Ovary (tissue), 3 donors: ENCODE measurements at regions not wholly inside any gene's neighbourhood (a gene's known extent, or its start where the extent isn't known, plus 50 kb on each side); places are given as distances from the start of the nearest gene placed in this dataset.

Experiments used
- POLR2A ChIP-seq: fragments of 450-650 bp; IDR thresholded peaks from one replicate; pipeline ENCODE4 v1.6.1; 2017; ENCODE audit warnings: antibody characterized with exemption, mild to moderate bottlenecking, moderate library complexity
- TF ChIP-seq, protein P1 (sequence below), 3 donors: fragments of 450-650 bp in 2 of 3; fragments of 200-600 bp in 1 of 3; IDR thresholded peaks; one replicate each; pipeline versions ENCODE4 v1.5.1 to v1.8.0; 2016 to 2022; ENCODE audit warnings: antibody characterized with exemption in 3 of 3, mild to moderate bottlenecking in 1 of 3
- donor health status: DM: no; HTN: no; CAD: no.

DNA sequence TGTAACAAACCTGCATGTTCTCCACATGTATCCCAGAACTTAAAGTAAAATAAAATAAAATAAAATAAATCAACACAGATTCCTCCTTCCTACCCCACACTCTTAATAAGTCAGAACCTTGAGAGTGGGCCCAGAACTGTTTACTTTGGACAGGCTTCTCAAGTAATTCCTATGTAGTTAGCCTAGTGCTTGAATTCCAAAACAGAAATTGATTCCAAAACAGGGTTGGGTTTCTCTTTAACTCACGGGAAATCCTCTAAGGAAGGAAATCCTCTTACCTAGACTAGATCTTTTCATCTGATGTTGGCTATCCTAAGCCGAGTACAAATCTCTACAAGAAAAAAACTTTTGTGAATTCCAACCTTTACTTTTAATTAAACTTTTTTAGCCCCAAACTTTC lies 324.7 kb upstream of the C16orf82 start:
- TF ChIP-seq, protein P1, sequence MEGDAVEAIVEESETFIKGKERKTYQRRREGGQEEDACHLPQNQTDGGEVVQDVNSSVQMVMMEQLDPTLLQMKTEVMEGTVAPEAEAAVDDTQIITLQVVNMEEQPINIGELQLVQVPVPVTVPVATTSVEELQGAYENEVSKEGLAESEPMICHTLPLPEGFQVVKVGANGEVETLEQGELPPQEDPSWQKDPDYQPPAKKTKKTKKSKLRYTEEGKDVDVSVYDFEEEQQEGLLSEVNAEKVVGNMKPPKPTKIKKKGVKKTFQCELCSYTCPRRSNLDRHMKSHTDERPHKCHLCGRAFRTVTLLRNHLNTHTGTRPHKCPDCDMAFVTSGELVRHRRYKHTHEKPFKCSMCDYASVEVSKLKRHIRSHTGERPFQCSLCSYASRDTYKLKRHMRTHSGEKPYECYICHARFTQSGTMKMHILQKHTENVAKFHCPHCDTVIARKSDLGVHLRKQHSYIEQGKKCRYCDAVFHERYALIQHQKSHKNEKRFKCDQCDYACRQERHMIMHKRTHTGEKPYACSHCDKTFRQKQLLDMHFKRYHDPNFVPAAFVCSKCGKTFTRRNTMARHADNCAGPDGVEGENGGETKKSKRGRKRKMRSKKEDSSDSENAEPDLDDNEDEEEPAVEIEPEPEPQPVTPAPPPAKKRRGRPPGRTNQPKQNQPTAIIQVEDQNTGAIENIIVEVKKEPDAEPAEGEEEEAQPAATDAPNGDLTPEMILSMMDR (IDR thresholded peaks at IDR 0.05): no peak
- TF ChIP-seq POLR2A: no peak
